ENCODE measurements at regions not wholly inside any gene's neighbourhood (a gene's known extent, or its start where the extent isn't known, plus 50 kb on each side); places are given as distances from the start of the nearest gene placed in this dataset.

GRCh38 chr5:145479271-145479670 is 355.9 kb downstream of the PRELID2 start:
- H3K27ac ChIP-seq (replicated peaks), result no peak overlapping the region
- H3K27me3 ChIP-seq (ENCODE audit: insufficient read depth, poor library complexity, severe bottlenecking), result no peaks in the 10 kb centered on the region
- no peak for DNase-seq (ENCODE audit: low read depth in 1 of 2, low spot score in 1 of 2)
- no peak overlapping the region for H3K4me3 ChIP-seq (replicated peaks; ENCODE audit: insufficient read depth, low read length)
- TF ChIP-seq POLR2AphosphoS5 (IDR thresholded peaks at IDR 0.05; ENCODE audit: low read depth), result no peak
- TF ChIP-seq, protein P1, sequence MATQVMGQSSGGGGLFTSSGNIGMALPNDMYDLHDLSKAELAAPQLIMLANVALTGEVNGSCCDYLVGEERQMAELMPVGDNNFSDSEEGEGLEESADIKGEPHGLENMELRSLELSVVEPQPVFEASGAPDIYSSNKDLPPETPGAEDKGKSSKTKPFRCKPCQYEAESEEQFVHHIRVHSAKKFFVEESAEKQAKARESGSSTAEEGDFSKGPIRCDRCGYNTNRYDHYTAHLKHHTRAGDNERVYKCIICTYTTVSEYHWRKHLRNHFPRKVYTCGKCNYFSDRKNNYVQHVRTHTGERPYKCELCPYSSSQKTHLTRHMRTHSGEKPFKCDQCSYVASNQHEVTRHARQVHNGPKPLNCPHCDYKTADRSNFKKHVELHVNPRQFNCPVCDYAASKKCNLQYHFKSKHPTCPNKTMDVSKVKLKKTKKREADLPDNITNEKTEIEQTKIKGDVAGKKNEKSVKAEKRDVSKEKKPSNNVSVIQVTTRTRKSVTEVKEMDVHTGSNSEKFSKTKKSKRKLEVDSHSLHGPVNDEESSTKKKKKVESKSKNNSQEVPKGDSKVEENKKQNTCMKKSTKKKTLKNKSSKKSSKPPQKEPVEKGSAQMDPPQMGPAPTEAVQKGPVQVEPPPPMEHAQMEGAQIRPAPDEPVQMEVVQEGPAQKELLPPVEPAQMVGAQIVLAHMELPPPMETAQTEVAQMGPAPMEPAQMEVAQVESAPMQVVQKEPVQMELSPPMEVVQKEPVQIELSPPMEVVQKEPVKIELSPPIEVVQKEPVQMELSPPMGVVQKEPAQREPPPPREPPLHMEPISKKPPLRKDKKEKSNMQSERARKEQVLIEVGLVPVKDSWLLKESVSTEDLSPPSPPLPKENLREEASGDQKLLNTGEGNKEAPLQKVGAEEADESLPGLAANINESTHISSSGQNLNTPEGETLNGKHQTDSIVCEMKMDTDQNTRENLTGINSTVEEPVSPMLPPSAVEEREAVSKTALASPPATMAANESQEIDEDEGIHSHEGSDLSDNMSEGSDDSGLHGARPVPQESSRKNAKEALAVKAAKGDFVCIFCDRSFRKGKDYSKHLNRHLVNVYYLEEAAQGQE (IDR thresholded peaks at IDR 0.05; ENCODE audit: insufficient replicate concordance, low read depth), result no peak
- no peak for TF ChIP-seq GABPA (IDR thresholded peaks at IDR 0.05; ENCODE audit: low read depth)
- TF ChIP-seq, protein P2, sequence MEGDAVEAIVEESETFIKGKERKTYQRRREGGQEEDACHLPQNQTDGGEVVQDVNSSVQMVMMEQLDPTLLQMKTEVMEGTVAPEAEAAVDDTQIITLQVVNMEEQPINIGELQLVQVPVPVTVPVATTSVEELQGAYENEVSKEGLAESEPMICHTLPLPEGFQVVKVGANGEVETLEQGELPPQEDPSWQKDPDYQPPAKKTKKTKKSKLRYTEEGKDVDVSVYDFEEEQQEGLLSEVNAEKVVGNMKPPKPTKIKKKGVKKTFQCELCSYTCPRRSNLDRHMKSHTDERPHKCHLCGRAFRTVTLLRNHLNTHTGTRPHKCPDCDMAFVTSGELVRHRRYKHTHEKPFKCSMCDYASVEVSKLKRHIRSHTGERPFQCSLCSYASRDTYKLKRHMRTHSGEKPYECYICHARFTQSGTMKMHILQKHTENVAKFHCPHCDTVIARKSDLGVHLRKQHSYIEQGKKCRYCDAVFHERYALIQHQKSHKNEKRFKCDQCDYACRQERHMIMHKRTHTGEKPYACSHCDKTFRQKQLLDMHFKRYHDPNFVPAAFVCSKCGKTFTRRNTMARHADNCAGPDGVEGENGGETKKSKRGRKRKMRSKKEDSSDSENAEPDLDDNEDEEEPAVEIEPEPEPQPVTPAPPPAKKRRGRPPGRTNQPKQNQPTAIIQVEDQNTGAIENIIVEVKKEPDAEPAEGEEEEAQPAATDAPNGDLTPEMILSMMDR (IDR thresholded peaks at IDR 0.05; ENCODE audit: insufficient read depth, low read length), result no peak
- TF ChIP-seq SPI1 (IDR thresholded peaks at IDR 0.05; ENCODE audit: borderline replicate concordance, low read depth), result no peak

DNA sequence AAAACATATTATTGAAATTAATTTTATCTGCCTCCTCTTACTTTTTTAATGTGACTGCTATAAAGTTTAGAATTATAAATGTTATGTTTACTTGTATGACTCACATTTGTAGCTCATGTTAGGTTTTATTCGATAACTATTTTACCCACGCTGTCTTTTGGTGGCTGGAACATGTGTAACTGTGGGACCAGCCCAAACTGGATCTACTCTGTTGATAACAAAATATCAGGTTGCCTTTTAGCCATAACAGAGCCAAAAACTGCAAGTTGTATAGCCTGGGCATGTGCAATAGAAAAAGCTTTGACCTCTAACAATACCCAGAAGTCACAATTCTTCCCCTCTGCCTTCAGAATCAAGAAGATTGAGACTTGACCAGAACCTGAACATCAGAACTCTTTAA is 356.5 kb downstream of the PRELID2 start:
- no peak overlapping the region for H3K27ac ChIP-seq (replicated peaks)
- TF ChIP-seq POLR2AphosphoS5 (IDR thresholded peaks at IDR 0.05; ENCODE audit: low read depth) (no peak), SPI1 (IDR thresholded peaks at IDR 0.05; ENCODE audit: borderline replicate concordance, low read depth) (no peak), GABPA (IDR thresholded peaks at IDR 0.05; ENCODE audit: low read depth) (no peak)
- TF ChIP-seq, protein P1 (IDR thresholded peaks at IDR 0.05; ENCODE audit: insufficient replicate concordance, low read depth), result no peak
- TF ChIP-seq, protein P2 (IDR thresholded peaks at IDR 0.05; ENCODE audit: insufficient read depth, low read length), result no peak
- H3K27me3 ChIP-seq (ENCODE audit: insufficient read depth, poor library complexity, severe bottlenecking), result no peaks in the 10 kb centered on the region
- no peak for DNase-seq (ENCODE audit: low read depth in 1 of 2, low spot score in 1 of 2)
- no peak overlapping the region for H3K4me3 ChIP-seq (replicated peaks; ENCODE audit: insufficient read depth, low read length)

DNA sequence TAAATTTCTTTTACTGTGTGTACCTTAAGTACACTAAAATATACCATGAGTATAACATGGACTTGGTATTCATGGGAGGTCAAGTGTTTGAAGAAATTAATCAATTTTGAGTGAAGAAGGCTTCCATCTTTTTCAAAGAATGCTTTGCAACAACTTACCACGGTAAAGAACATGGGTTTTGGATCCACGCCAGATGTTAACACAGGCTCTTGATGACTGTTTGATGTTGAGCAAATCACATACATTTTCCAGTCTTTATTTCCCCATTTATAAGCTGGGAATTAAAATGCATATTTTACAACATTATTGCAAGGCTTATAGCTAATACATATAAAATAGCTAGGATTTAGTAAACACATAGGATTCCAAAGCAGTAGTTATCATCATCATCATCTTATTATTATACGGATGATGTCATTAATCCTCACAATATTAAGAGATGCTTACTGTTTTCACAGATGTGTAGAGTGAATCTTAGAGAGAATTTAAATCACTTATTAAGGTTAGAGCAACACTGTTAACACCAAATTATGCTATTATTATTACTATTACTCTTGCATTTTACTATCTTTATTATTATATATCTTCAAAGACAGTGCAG is 362.0 kb downstream of the PRELID2 start:
- Histone ChIP-seq H3K4me3 (replicated peaks; ENCODE audit: insufficient read depth, low read length) (no peak overlapping the region), H3K27me3 (ENCODE audit: insufficient read depth, poor library complexity, severe bottlenecking) (no peaks in the 10 kb centered on the region), H3K27ac (replicated peaks) (no peak overlapping the region)
- DNase-seq (ENCODE audit: low read depth in 1 of 2, low spot score in 1 of 2), result no peak
- TF ChIP-seq, protein P2 (IDR thresholded peaks at IDR 0.05; ENCODE audit: insufficient read depth, low read length), result no peak
- TF ChIP-seq GABPA (IDR thresholded peaks at IDR 0.05; ENCODE audit: low read depth) (no peak), POLR2AphosphoS5 (IDR thresholded peaks at IDR 0.05; ENCODE audit: low read depth) (no peak), SPI1 (IDR thresholded peaks at IDR 0.05; ENCODE audit: borderline replicate concordance, low read depth) (no peak)
- TF ChIP-seq, protein P1 (IDR thresholded peaks at IDR 0.05; ENCODE audit: insufficient replicate concordance, low read depth), result no peak
